ENCODE measurements at regions not wholly inside any gene's neighbourhood (a gene's known extent, or its start where the extent isn't known, plus 50 kb on each side); places are given as distances from the start of the nearest gene placed in this dataset.

GRCh38 chr2:172345956-172346555 is 81.3 kb upstream of the ITGA6 start:
- intact Hi-C loops (cut with DNase I), result no loop called here
- ATAC-seq (no peak), DNase-seq (no peak)
- no peaks in the 10 kb centered on the region for H3K27me3 ChIP-seq (ENCODE audit: low read depth)
- no peaks in the 10 kb centered on the region for H3K36me3 ChIP-seq
- H3K4me1 ChIP-seq, result no peaks in the 10 kb centered on the region
- no peak overlapping the region for H3K4me3 ChIP-seq
- H3K27ac ChIP-seq, result no peak overlapping the region
- H3K9me3 ChIP-seq, result peaks cover 14% of the 10 kb centered on the region
- TF ChIP-seq CTCF (IDR thresholded peaks at IDR 0.05), result no peak

- H3K4me3 ChIP-seq, result no peak overlapping the region
- H3K9me3 ChIP-seq, result peaks cover 14% of the 10 kb centered on the region
- intact Hi-C loops (cut with DNase I), result no loop called here
- H3K36me3 ChIP-seq, result no peaks in the 10 kb centered on the region
- no peak for TF ChIP-seq CTCF (IDR thresholded peaks at IDR 0.05)
- no peak overlapping the region for H3K27ac ChIP-seq
- DNase-seq (no peak), ATAC-seq (no peak)
- no peaks in the 10 kb centered on the region for H3K4me1 ChIP-seq
- H3K27me3 ChIP-seq (ENCODE audit: low read depth), result no peaks in the 10 kb centered on the region
Observed at GRCh38 chr2:172348555-172349288, 78.7 kb upstream of the ITGA6 start.

- ATAC-seq (peak; percentile 80 to 81), DNase-seq (peak; percentile 63)
- Histone ChIP-seq H3K27me3 (ENCODE audit: low read depth) (no peaks in the 10 kb centered on the region), H3K27ac (no peak overlapping the region), H3K4me1 (no peaks in the 10 kb centered on the region), H3K36me3 (no peaks in the 10 kb centered on the region), H3K4me3 (no peak overlapping the region), H3K9me3 (peaks cover 4% of the 10 kb centered on the region)
- TF ChIP-seq CTCF (IDR thresholded peaks at IDR 0.05), result no peak
- intact Hi-C loops (cut with DNase I), result no loop called here
Observed at GRCh38 chr2:172350839-172351479, 76.4 kb upstream of the ITGA6 start.

DNA sequence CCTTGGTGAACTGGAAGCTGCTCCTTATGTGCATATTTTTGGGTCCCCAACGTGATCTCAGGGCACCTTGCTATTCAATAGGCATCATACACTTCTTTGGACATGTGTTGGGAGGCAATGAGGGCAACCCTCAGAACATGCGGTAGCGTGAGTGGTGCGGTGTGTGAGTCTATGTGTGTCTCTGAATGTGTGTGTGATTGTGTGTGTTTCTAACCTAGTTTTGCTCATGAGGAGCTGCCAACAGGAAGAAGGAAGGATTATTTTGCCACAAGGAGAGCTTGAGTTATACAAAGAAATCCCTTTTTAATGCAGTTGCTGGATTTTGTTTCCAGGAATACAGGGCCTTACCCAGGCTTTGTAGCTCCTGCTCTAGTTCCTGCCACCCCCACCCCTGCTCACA is 75.8 kb upstream of the ITGA6 start:
- no peaks in the 10 kb centered on the region for H3K4me1 ChIP-seq
- TF ChIP-seq CTCF (IDR thresholded peaks at IDR 0.05), result no peak
- DNase-seq (no peak), ATAC-seq (no peak)
- no peak overlapping the region for H3K4me3 ChIP-seq
- intact Hi-C loops (cut with DNase I), result no loop called here
- H3K27me3 ChIP-seq (ENCODE audit: low read depth), result no peaks in the 10 kb centered on the region
- no peaks in the 10 kb centered on the region for H3K36me3 ChIP-seq
- no peak overlapping the region for H3K27ac ChIP-seq
- peaks cover 4% of the 10 kb centered on the region for H3K9me3 ChIP-seq

- Histone ChIP-seq H3K9me3 (no peaks in the 10 kb centered on the region), H3K4me3 (no peak overlapping the region), H3K4me1 (peaks cover 8% of the 10 kb centered on the region), H3K27ac (no peak overlapping the region), H3K36me3 (no peaks in the 10 kb centered on the region), H3K27me3 (ENCODE audit: low read depth) (no peaks in the 10 kb centered on the region)
- ATAC-seq, result no peak
- no peak for TF ChIP-seq CTCF (IDR thresholded peaks at IDR 0.05)
- DNase-seq, result no peak
- intact Hi-C loops (cut with DNase I), result no loop called here
Observed at GRCh38 chr2:172354347-172354746, 73.0 kb upstream of the ITGA6 start.
